ENCODE measurements at regions not wholly inside any gene's neighbourhood (a gene's known extent, or its start where the extent isn't known, plus 50 kb on each side); places are given as distances from the start of the nearest gene placed in this dataset.
"Not testable (repeated sequence)": the region's sequence is repeated elsewhere in the genome, so short reads cannot be mapped to it uniquely, and the experiment has no call there.

- H3K4me3 Mint-ChIP-seq; H3K9me3 Mint-ChIP-seq (ENCODE audit: low read depth); H3K27ac Mint-ChIP-seq; H3K27me3 Mint-ChIP-seq; H3K4me1 Mint-ChIP-seq; H3K36me3 Mint-ChIP-seq; DNase-seq; CTCF ChIA-PET: not testable (repeated sequence)
- peak; percentile 74 for ATAC-seq
These were observed 2144.1 kb upstream of the TPTE start for GRCh38 chr21:8377093-8377841.

- H3K9me3 Mint-ChIP-seq (ENCODE audit: low read depth); DNase-seq; H3K27ac Mint-ChIP-seq; H3K4me3 Mint-ChIP-seq; H3K27me3 Mint-ChIP-seq; H3K36me3 Mint-ChIP-seq; H3K4me1 Mint-ChIP-seq; CTCF ChIA-PET: not testable (repeated sequence)
- peak; percentile 43 for ATAC-seq
These were observed 2140.8 kb upstream of the TPTE start for GRCh38 chr21:8380419-8381079.

GRCh38 chr21:8388169-8388939 is 2133.0 kb upstream of the TPTE start:
- H3K4me1 Mint-ChIP-seq; H3K27me3 Mint-ChIP-seq; DNase-seq; CTCF ChIA-PET; H3K36me3 Mint-ChIP-seq; H3K9me3 Mint-ChIP-seq (ENCODE audit: low read depth); H3K27ac Mint-ChIP-seq; H3K4me3 Mint-ChIP-seq: not testable (repeated sequence)
- ATAC-seq, result peak; percentile 100

- CTCF ChIA-PET; ATAC-seq; H3K4me1 Mint-ChIP-seq; H3K27ac Mint-ChIP-seq; H3K36me3 Mint-ChIP-seq; DNase-seq; H3K9me3 Mint-ChIP-seq (ENCODE audit: low read depth); H3K4me3 Mint-ChIP-seq; H3K27me3 Mint-ChIP-seq: not testable (repeated sequence)
These were observed 2132.5 kb upstream of the TPTE start for GRCh38 chr21:8388940-8389238.

GRCh38 chr21:8390550-8391171 is 2130.7 kb upstream of the TPTE start:
- ATAC-seq; H3K4me3 Mint-ChIP-seq; H3K36me3 Mint-ChIP-seq; H3K27ac Mint-ChIP-seq; DNase-seq; H3K27me3 Mint-ChIP-seq; H3K9me3 Mint-ChIP-seq (ENCODE audit: low read depth); CTCF ChIA-PET; H3K4me1 Mint-ChIP-seq: not testable (repeated sequence)

- ATAC-seq; H3K4me3 Mint-ChIP-seq; DNase-seq; H3K9me3 Mint-ChIP-seq (ENCODE audit: low read depth); CTCF ChIA-PET; H3K27me3 Mint-ChIP-seq; H3K4me1 Mint-ChIP-seq; H3K27ac Mint-ChIP-seq; H3K36me3 Mint-ChIP-seq: not testable (repeated sequence)
These were observed 2127.0 kb upstream of the TPTE start for GRCh38 chr21:8394380-8394779.

- H3K27ac Mint-ChIP-seq; DNase-seq; H3K4me3 Mint-ChIP-seq; ATAC-seq; CTCF ChIA-PET; H3K27me3 Mint-ChIP-seq; H3K4me1 Mint-ChIP-seq; H3K36me3 Mint-ChIP-seq; H3K9me3 Mint-ChIP-seq (ENCODE audit: low read depth): not testable (repeated sequence)
These were observed 2125.4 kb upstream of the TPTE start for GRCh38 chr21:8395992-8396391.

GRCh38 chr21:8398870-8399437 is 2122.4 kb upstream of the TPTE start:
- ATAC-seq; H3K4me1 Mint-ChIP-seq; CTCF ChIA-PET; H3K27me3 Mint-ChIP-seq; H3K36me3 Mint-ChIP-seq; H3K9me3 Mint-ChIP-seq (ENCODE audit: low read depth); DNase-seq; H3K27ac Mint-ChIP-seq; H3K4me3 Mint-ChIP-seq: not testable (repeated sequence)

- H3K4me3 Mint-ChIP-seq; H3K27ac Mint-ChIP-seq; H3K36me3 Mint-ChIP-seq; H3K27me3 Mint-ChIP-seq; H3K9me3 Mint-ChIP-seq (ENCODE audit: low read depth); H3K4me1 Mint-ChIP-seq; DNase-seq; CTCF ChIA-PET; ATAC-seq: not testable (repeated sequence)
These were observed 2121.5 kb upstream of the TPTE start for GRCh38 chr21:8399866-8400265.

GRCh38 chr21:8401799-8402198 is 2119.6 kb upstream of the TPTE start:
- H3K4me3 Mint-ChIP-seq; ATAC-seq; CTCF ChIA-PET; DNase-seq; H3K27me3 Mint-ChIP-seq; H3K36me3 Mint-ChIP-seq; H3K4me1 Mint-ChIP-seq; H3K9me3 Mint-ChIP-seq (ENCODE audit: low read depth); H3K27ac Mint-ChIP-seq: not testable (repeated sequence)

- H3K4me1 Mint-ChIP-seq, H3K36me3 Mint-ChIP-seq, ATAC-seq: not testable (repeated sequence)
These were observed 2115.1 kb upstream of the TPTE start for GRCh38 chr21:8406331-8406730.

GRCh38 chr21:8411139-8411671 is 2110.2 kb upstream of the TPTE start:
- H3K4me3 Mint-ChIP-seq; H3K27me3 Mint-ChIP-seq; H3K36me3 Mint-ChIP-seq; H3K4me1 Mint-ChIP-seq; ATAC-seq; DNase-seq; H3K27ac Mint-ChIP-seq; H3K9me3 Mint-ChIP-seq (ENCODE audit: low read depth); CTCF ChIA-PET: not testable (repeated sequence)

More at GRCh38 chr21:8406331-8406730, 2115.1 kb upstream of the TPTE start:
- H3K4me3 Mint-ChIP-seq; CTCF ChIA-PET; DNase-seq; H3K27ac Mint-ChIP-seq; H3K27me3 Mint-ChIP-seq; H3K9me3 Mint-ChIP-seq (ENCODE audit: low read depth): not testable (repeated sequence)

- ATAC-seq, result peak; percentile 87
- H3K27ac Mint-ChIP-seq; H3K9me3 Mint-ChIP-seq (ENCODE audit: low read depth); H3K4me1 Mint-ChIP-seq; CTCF ChIA-PET; DNase-seq; H3K36me3 Mint-ChIP-seq; H3K4me3 Mint-ChIP-seq; H3K27me3 Mint-ChIP-seq: not testable (repeated sequence)
These were observed 2101.3 kb upstream of the TPTE start for GRCh38 chr21:8419925-8420560.

Data from activated CD8-positive, alpha-beta memory T cell treated with anti-CD3 and anti-CD28 coated beads, Interleukin-2, amount 10 ng/mL, durations not matched to agents 7 days and 5 days (primary cell).